ENCODE measurements at regions not wholly inside any gene's neighbourhood (a gene's known extent, or its start where the extent isn't known, plus 50 kb on each side); places are given as distances from the start of the nearest gene placed in this dataset.

DNA sequence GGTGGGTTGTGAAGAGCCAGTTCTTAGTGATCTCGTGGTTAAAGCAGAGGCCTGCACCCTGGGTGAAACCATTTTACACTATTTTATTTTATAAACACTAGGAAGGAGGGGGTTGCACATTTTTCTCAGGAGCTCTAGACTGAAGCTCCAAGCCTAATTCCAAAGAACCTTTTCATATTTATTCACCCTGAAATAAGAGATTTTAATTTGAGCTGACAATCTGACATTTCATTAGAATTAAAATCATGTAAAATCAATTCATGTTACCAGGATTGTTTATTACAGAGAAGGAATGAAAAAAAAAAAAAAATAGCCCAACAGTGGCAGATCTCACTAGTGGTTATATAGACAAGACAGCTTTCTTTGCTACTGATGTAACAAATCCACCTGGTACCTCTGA lies 222.5 kb upstream of the SOX4 start:
- 43 to 72% (median 55%) methylated on average over 1 of the region's 1 CpG for WGBS, 5 donors
- intact Hi-C loops (cut with DNase I; ENCODE audit: low total_unique reads): no loop called here

DNA sequence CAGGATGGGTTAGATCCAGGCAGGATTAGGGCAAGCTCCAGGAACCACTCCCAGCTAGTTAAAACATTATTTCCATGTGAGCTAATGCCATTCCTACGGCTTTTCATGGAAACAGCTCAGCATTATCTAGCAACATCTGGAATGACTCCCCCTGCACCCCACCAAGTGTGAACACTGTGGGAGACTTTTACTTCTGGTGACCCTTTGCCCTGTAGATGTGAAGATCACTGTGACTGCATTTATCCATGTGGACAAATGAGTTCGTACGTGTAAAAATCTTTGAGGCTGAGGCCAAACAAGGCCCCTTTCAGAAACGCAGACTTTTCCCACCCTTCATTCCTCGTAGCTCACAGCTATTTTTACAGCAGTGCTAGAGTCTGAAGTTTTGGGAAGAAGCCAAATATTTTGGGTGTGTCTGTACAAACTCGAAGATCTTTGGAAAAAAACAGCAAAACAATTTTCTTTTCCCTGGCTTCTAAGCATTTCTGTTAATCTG lies 221.8 kb upstream of the SOX4 start:
- Histone ChIP-seq H3K27me3 (no peaks in the 10 kb centered on the region), H3K9me3 (no peaks in the 10 kb centered on the region), H3K4me1 (peaks cover 0 to 10% (median 8%) of the 10 kb centered on the region in 4 donors), H3K36me3 (no peaks in the 10 kb centered on the region), H3K27ac (peak overlapping the region in 1 of 5 donors; percentile 11), H3K4me3 (no peak overlapping the region)
- WGBS, 5 donors: 24 to 36% (median 30%) methylated on average over 6 of the region's 6 CpGs
- DNase-seq: peak in 1 of 2 donors; percentile 81
- intact Hi-C loops (cut with DNase I; ENCODE audit: low total_unique reads): no loop called here
- TF ChIP-seq CTCF (IDR thresholded peaks at IDR 0.05) (no peak), POLR2A (IDR thresholded peaks at IDR 0.05) (no peak), EP300 (IDR thresholded peaks at IDR 0.05) (no peak), POLR2AphosphoS5 (IDR thresholded peaks at IDR 0.05) (no peak)

More for the DNA sequence above, 222.5 kb upstream of the SOX4 start:
- no peak overlapping the region for H3K4me3 ChIP-seq
- H3K27ac ChIP-seq: no peak overlapping the region
- H3K27me3 ChIP-seq: no peaks in the 10 kb centered on the region
- no peaks in the 10 kb centered on the region for H3K9me3 ChIP-seq
- TF ChIP-seq POLR2A (IDR thresholded peaks at IDR 0.05) (no peak), POLR2AphosphoS5 (IDR thresholded peaks at IDR 0.05) (no peak), CTCF (IDR thresholded peaks at IDR 0.05) (no peak), EP300 (IDR thresholded peaks at IDR 0.05) (no peak)
- H3K36me3 ChIP-seq: no peaks in the 10 kb centered on the region
- H3K4me1 ChIP-seq: peaks cover 0 to 10% (median 8%) of the 10 kb centered on the region in 4 donors
- no peak for DNase-seq

DNA sequence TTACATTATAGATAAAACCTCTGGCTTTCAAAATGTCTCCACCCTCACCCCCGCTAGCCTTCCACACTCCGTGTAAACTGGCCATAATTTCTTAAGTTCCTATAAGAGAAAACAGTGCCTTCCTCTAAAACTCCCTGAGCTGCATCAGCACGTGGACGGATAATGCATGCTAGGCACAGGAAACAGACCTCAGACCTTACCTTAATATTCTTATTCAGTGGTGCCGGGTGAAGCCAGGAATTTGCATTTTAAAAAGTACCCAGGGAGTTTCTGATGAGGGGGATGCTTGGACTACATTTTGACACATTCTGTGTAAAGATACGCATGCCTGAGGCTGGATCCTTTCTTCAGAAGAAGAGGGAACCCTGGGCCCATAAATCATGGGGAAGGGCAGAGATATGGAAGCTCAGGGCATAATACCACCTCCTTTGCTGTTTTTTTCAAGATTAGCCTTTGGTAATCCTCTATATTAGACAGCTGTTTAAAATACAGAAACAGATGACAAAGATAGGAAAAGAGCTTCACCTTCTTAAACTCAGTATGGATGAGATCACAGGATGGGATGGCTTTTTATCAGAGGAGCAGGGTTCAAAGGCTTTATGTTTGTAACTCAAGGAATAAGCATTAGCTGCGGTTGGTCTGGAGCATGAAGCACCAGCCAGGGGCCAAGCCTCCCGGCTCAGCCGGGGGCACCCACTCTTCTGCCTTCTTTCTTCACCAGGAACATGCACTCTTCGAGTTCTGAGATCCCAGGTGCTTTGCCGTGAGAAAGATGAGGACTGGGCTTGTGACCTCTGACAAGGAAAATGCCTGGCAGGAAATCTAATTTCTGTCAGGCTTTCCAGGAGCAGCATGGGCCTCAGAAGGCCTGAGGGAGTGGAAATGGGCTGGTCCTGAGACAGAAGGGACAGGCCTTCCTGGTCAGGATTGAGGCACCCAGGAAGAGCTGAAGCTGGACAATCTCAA lies 218.1 kb upstream of the SOX4 start:
- H3K36me3 ChIP-seq: no peaks in the 10 kb centered on the region
- 81 to 87% (median 85%) methylated on average over 11 of the region's 11 CpGs for WGBS, 5 donors
- no peak for DNase-seq
- H3K9me3 ChIP-seq: no peaks in the 10 kb centered on the region
- intact Hi-C loops (cut with DNase I; ENCODE audit: low total_unique reads): no loop called here
- H3K4me3 ChIP-seq: no peak overlapping the region
- H3K27me3 ChIP-seq: no peaks in the 10 kb centered on the region
- H3K27ac ChIP-seq: no peak overlapping the region
- peaks cover 0 to 10% (median 8%) of the 10 kb centered on the region in 4 donors for H3K4me1 ChIP-seq
- TF ChIP-seq POLR2A (IDR thresholded peaks at IDR 0.05) (no peak), POLR2AphosphoS5 (IDR thresholded peaks at IDR 0.05) (no peak), CTCF (IDR thresholded peaks at IDR 0.05) (no peak), EP300 (IDR thresholded peaks at IDR 0.05) (no peak)

GRCh38 chr6:21377356-21377755 lies 216.2 kb upstream of the SOX4 start:
- TF ChIP-seq POLR2A (IDR thresholded peaks at IDR 0.05) (no peak), EP300 (IDR thresholded peaks at IDR 0.05) (no peak), CTCF (IDR thresholded peaks at IDR 0.05) (no peak), POLR2AphosphoS5 (IDR thresholded peaks at IDR 0.05) (no peak)
- no peaks in the 10 kb centered on the region for H3K27me3 ChIP-seq
- H3K4me3 ChIP-seq: no peak overlapping the region
- no peak for DNase-seq
- intact Hi-C loops (cut with DNase I; ENCODE audit: low total_unique reads): no loop called here
- no peaks in the 10 kb centered on the region for H3K9me3 ChIP-seq
- 83 to 92% (median 87%) methylated on average over 6 of the region's 6 CpGs for WGBS, 5 donors
- no peaks in the 10 kb centered on the region for H3K36me3 ChIP-seq
- no peak overlapping the region for H3K27ac ChIP-seq
- H3K4me1 ChIP-seq: no peaks in the 10 kb centered on the region
